ENCODE measurements at regions not wholly inside any gene's neighbourhood (a gene's known extent, or its start where the extent isn't known, plus 50 kb on each side); places are given as distances from the start of the nearest gene placed in this dataset.

GRCh38 chr4:137384476-137384875 is 147.8 kb downstream of the PCDH18 start:
- Histone ChIP-seq H3K36me3 (no peaks in the 10 kb centered on the region), H3K4me1 (no peaks in the 10 kb centered on the region), H3K27me3 (no peaks in the 10 kb centered on the region), H3K27ac (no peak overlapping the region), H3K4me3 (replicated peaks in 1 of 3) (no peak overlapping the region), H3K9me3 (no peaks in the 10 kb centered on the region)
- 52 to 63% methylated on average over 1 of the region's 1 CpG for WGBS, 2 donors
- no peak for TF ChIP-seq CTCF (IDR thresholded peaks at IDR 0.05)
- no peak for TF ChIP-seq POLR2A (IDR thresholded peaks at IDR 0.05)
- DNase-seq = no peak
- intact Hi-C loops (cut with DNase I) = no loop called here

- no peak for DNase-seq
- Histone ChIP-seq H3K36me3 (no peaks in the 10 kb centered on the region), H3K9me3 (no peaks in the 10 kb centered on the region), H3K27ac (no peak overlapping the region), H3K27me3 (no peaks in the 10 kb centered on the region), H3K4me1 (no peaks in the 10 kb centered on the region), H3K4me3 (replicated peaks in 1 of 3) (no peak overlapping the region)
- 85 to 93% methylated on average over 1 of the region's 1 CpG for WGBS, 2 donors
- intact Hi-C loops (cut with DNase I) = no loop called here
- no peak for TF ChIP-seq POLR2A (IDR thresholded peaks at IDR 0.05)
- no peak for TF ChIP-seq CTCF (IDR thresholded peaks at IDR 0.05)
These were observed 153.5 kb downstream of the PCDH18 start for GRCh38 chr4:137378821-137379220.

- WGBS, 2 donors = 85 to 90% methylated on average over 3 of the region's 3 CpGs
- Histone ChIP-seq H3K4me3 (replicated peaks in 1 of 3) (no peak overlapping the region), H3K27me3 (no peaks in the 10 kb centered on the region), H3K4me1 (no peaks in the 10 kb centered on the region), H3K27ac (no peak overlapping the region), H3K36me3 (no peaks in the 10 kb centered on the region), H3K9me3 (no peaks in the 10 kb centered on the region)
- intact Hi-C loops (cut with DNase I) = no loop called here
- no peak for DNase-seq
- no peak for TF ChIP-seq CTCF (IDR thresholded peaks at IDR 0.05)
- TF ChIP-seq POLR2A (IDR thresholded peaks at IDR 0.05) = no peak
These were observed 153.9 kb downstream of the PCDH18 start for GRCh38 chr4:137378393-137378792.

GRCh38 chr4:137376312-137376711 is 156.0 kb downstream of the PCDH18 start:
- no peak overlapping the region for H3K27ac ChIP-seq
- intact Hi-C loops (cut with DNase I) = no loop called here
- no peaks in the 10 kb centered on the region for H3K9me3 ChIP-seq
- H3K4me3 ChIP-seq (replicated peaks in 1 of 3) = no peak overlapping the region
- WGBS, 2 donors = 79 to 82% methylated on average over 2 of the region's 2 CpGs
- no peak for TF ChIP-seq CTCF (IDR thresholded peaks at IDR 0.05)
- no peak for TF ChIP-seq POLR2A (IDR thresholded peaks at IDR 0.05)
- H3K36me3 ChIP-seq = no peaks in the 10 kb centered on the region
- DNase-seq = no peak
- no peaks in the 10 kb centered on the region for H3K27me3 ChIP-seq
- H3K4me1 ChIP-seq = no peaks in the 10 kb centered on the region

GRCh38 chr4:137375111-137375850 is 157.0 kb downstream of the PCDH18 start:
- no peaks in the 10 kb centered on the region for H3K9me3 ChIP-seq
- intact Hi-C loops (cut with DNase I) = no loop called here
- H3K36me3 ChIP-seq = no peaks in the 10 kb centered on the region
- no peak for DNase-seq
- H3K4me3 ChIP-seq (replicated peaks in 1 of 3) = no peak overlapping the region
- H3K27me3 ChIP-seq = no peaks in the 10 kb centered on the region
- TF ChIP-seq CTCF (IDR thresholded peaks at IDR 0.05) = no peak
- TF ChIP-seq POLR2A (IDR thresholded peaks at IDR 0.05) = no peak
- no peak overlapping the region for H3K27ac ChIP-seq
- 74 to 85% methylated on average over 2 of the region's 2 CpGs for WGBS, 2 donors
- peaks cover 0 to 3% of the 10 kb centered on the region in 2 donors for H3K4me1 ChIP-seq
